Keratinocyte (primary cell): ENCODE measurements at regions not wholly inside any gene's neighbourhood (a gene's known extent, or its start where the extent isn't known, plus 50 kb on each side); places are given as distances from the start of the nearest gene placed in this dataset.

Experiments used
- DNase-seq: peaks from one replicate; pipeline ENCODE4 v3.0.0-alpha.2; 2011; ENCODE audit warnings: low read depth, missing footprints, low spot score
- FAIRE-seq: peaks from 2 replicates; lab custom pipeline; 2011; peaks lifted over from hg19 to GRCh38; lab: Jason Lieb, UNC
- H2AFZ ChIP-seq: 2 replicates; pipeline ENCODE4 v1.6.0; 2012; ENCODE audit warnings: low read length, control low read depth, inconsistent platforms; ENCODE audit not compliant: control insufficient read depth
- H3K27ac ChIP-seq: 2 replicates; pipeline ENCODE4 v1.5.1; 2011; ENCODE audit warnings: low read length; ENCODE audit not compliant: control insufficient read depth, insufficient read depth
- H3K27me3 ChIP-seq: 3 replicates; pipeline ENCODE4 v1.6.0; 2011; ENCODE audit warnings: low read length; ENCODE audit not compliant: control insufficient read depth, insufficient read depth; ENCODE audit errors: extremely low read depth
- H3K36me3 ChIP-seq, 2 experiments: 2 replicates in 1 of 2; 3 replicates in 1 of 2; pipeline ENCODE4 v1.5.1; 2011; ENCODE audit warnings: low read length in 2 of 2, mild to moderate bottlenecking in 1 of 2; ENCODE audit not compliant: control insufficient read depth in 2 of 2, insufficient read depth in 2 of 2; ENCODE audit errors: extremely low read depth in 1 of 2
- H3K4me1 ChIP-seq: 3 replicates; pipeline ENCODE4 v1.5.1; 2011; ENCODE audit warnings: low read length; ENCODE audit not compliant: control insufficient read depth, insufficient read depth; ENCODE audit errors: extremely low read depth
- H3K4me2 ChIP-seq: 3 replicates; pipeline ENCODE4 v1.6.0; 2011; ENCODE audit warnings: low read depth, low read length; ENCODE audit not compliant: control insufficient read depth, insufficient read depth; ENCODE audit errors: extremely low read depth
- H3K4me3 ChIP-seq, 3 experiments: fragments of 200-600 bp in 1 of 3; sonication (generic) in 1 of 3; 2 replicates in 2 of 3; 3 replicates in 1 of 3; pipeline ENCODE4 v1.5.1; 2011 to 2016; ENCODE audit warnings: low read length in 3 of 3, mild to moderate bottlenecking in 3 of 3, control low read depth in 2 of 3, inconsistent platforms in 1 of 3, low read depth in 1 of 3, mixed read lengths in 1 of 3, mixed run types in 1 of 3, moderate library complexity in 1 of 3; ENCODE audit not compliant: control insufficient read depth in 2 of 3, insufficient read depth in 2 of 3; ENCODE audit errors: extremely low read depth in 1 of 3
- H3K79me2 ChIP-seq: 2 replicates; pipeline ENCODE4 v1.6.0; 2012; ENCODE audit warnings: low read length; ENCODE audit not compliant: control insufficient read depth, insufficient read depth
- H3K9ac ChIP-seq: 3 replicates; pipeline ENCODE4 v1.6.0; 2011; ENCODE audit warnings: low read length; ENCODE audit not compliant: control insufficient read depth, insufficient read depth; ENCODE audit errors: extremely low read depth
- H3K9me1 ChIP-seq: 3 replicates; pipeline ENCODE4 v1.6.0; 2011; ENCODE audit warnings: low read length; ENCODE audit not compliant: control insufficient read depth, insufficient read depth; ENCODE audit errors: extremely low read depth
- H3K9me3 ChIP-seq: 2 replicates; pipeline ENCODE4 v1.5.1; 2012; ENCODE audit warnings: low read depth, low read length; ENCODE audit not compliant: control insufficient read depth
- H4K20me1 ChIP-seq: 3 replicates; pipeline ENCODE4 v1.6.0; 2011; ENCODE audit warnings: low read length; ENCODE audit not compliant: control insufficient read depth, insufficient read depth; ENCODE audit errors: extremely low read depth
- EZH2 ChIP-seq: IDR thresholded peaks from one replicate; pipeline ENCODE4 v1.6.1; 2012; ENCODE audit warnings: inconsistent platforms, mild to moderate bottlenecking, low read length, moderate library complexity
- dilution Hi-C: fragments of 300-500 bp; cut with MboI; formaldehyde crosslinking; loops from one replicate; pipeline ENCODE4 v1.7.0; 2020; ENCODE audit warnings: low sequenced_read_pairs; ENCODE audit not compliant: extremely low pct_ligation_motif_present
- TF ChIP-seq, protein P1 (sequence below), 3 experiments: IDR thresholded peaks in 1 of 3; conservative IDR thresholded peaks in 1 of 3; optimal IDR thresholded peaks in 1 of 3; 2 replicates in 2 of 3; 3 replicates in 1 of 3; pipeline versions ENCODE3 to v1.5.1; 2011; ENCODE audit warnings: low read length in 3 of 3, mild to moderate bottlenecking in 3 of 3, moderate library complexity in 2 of 3, control low read depth in 1 of 3, inconsistent platforms in 1 of 3; ENCODE audit not compliant: insufficient read depth in 2 of 3; ENCODE audit errors: extremely low read depth in 1 of 3

DNA sequence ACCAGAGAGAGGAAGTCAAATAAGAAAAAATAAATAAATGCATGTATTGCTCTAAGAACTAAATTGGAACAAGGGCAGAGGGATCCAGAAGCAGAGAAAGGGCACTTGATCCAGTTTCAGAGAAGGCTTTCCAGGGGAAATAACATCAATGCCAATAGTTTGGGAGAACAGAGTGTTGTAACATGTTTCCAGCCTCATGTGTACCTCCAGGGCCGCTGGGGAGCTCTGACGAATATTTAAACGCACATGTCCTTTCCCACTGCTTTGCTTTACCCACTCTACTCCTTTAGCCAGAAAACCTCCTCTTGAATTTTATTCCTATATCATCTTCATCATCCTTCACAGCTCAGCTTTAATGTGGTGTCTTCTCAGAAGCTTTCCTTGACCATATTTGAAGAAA is 233.7 kb downstream of the ENC1 start:
- Histone ChIP-seq H3K9ac (no peak overlapping the region), H3K4me1 (peaks cover 3% of the 10 kb centered on the region), H4K20me1 (no peaks in the 10 kb centered on the region), H3K36me3 (no peaks in the 10 kb centered on the region), H2AFZ (no peak overlapping the region), H3K27ac (no peak overlapping the region), H3K79me2 (no peaks in the 10 kb centered on the region), H3K4me2 (no peak overlapping the region), H3K27me3 (no peaks in the 10 kb centered on the region), H3K9me3 (no peaks in the 10 kb centered on the region), H3K4me3 (no peak overlapping the region), H3K9me1 (no peaks in the 10 kb centered on the region)
- TF ChIP-seq, protein P1, sequence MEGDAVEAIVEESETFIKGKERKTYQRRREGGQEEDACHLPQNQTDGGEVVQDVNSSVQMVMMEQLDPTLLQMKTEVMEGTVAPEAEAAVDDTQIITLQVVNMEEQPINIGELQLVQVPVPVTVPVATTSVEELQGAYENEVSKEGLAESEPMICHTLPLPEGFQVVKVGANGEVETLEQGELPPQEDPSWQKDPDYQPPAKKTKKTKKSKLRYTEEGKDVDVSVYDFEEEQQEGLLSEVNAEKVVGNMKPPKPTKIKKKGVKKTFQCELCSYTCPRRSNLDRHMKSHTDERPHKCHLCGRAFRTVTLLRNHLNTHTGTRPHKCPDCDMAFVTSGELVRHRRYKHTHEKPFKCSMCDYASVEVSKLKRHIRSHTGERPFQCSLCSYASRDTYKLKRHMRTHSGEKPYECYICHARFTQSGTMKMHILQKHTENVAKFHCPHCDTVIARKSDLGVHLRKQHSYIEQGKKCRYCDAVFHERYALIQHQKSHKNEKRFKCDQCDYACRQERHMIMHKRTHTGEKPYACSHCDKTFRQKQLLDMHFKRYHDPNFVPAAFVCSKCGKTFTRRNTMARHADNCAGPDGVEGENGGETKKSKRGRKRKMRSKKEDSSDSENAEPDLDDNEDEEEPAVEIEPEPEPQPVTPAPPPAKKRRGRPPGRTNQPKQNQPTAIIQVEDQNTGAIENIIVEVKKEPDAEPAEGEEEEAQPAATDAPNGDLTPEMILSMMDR (optimal IDR thresholded peaks at IDR 0.05 in 1 of 3, IDR thresholded peaks at IDR 0.05 in 1 of 3, conservative IDR thresholded peaks at IDR 0.05 in 1 of 3; ENCODE audit: extremely low read depth in 1 of 3, insufficient read depth in 2 of 3, low read length in 3 of 3) = no peak
- no peak for TF ChIP-seq EZH2
- FAIRE-seq (no peak), DNase-seq (no peak)
- dilution Hi-C loops = no loop called here

- TF ChIP-seq, protein P1 (optimal IDR thresholded peaks at IDR 0.05 in 1 of 3, IDR thresholded peaks at IDR 0.05 in 1 of 3, conservative IDR thresholded peaks at IDR 0.05 in 1 of 3; ENCODE audit: extremely low read depth in 1 of 3, insufficient read depth in 2 of 3, low read length in 3 of 3) = no peak
- no peak for TF ChIP-seq EZH2
- FAIRE-seq (no peak), DNase-seq (no peak)
- no peak overlapping the region for H3K4me2 ChIP-seq
- H3K4me1 ChIP-seq = peaks cover 3% of the 10 kb centered on the region
- no peak overlapping the region for H3K27ac ChIP-seq
- no peaks in the 10 kb centered on the region for H3K36me3 ChIP-seq
- H3K9me3 ChIP-seq = no peaks in the 10 kb centered on the region
- no peak overlapping the region for H3K9ac ChIP-seq
- dilution Hi-C loops = no loop called here
- H2AFZ ChIP-seq = no peak overlapping the region
- no peaks in the 10 kb centered on the region for H3K27me3 ChIP-seq
- no peaks in the 10 kb centered on the region for H4K20me1 ChIP-seq
- no peak overlapping the region for H3K4me3 ChIP-seq
- no peaks in the 10 kb centered on the region for H3K9me1 ChIP-seq
- H3K79me2 ChIP-seq = no peaks in the 10 kb centered on the region
Measured at GRCh38 chr5:74405593-74405992, 234.9 kb downstream of the ENC1 start.
